ENCODE measurements at regions not wholly inside any gene's neighbourhood (a gene's known extent, or its start where the extent isn't known, plus 50 kb on each side); places are given as distances from the start of the nearest gene placed in this dataset.

DNA sequence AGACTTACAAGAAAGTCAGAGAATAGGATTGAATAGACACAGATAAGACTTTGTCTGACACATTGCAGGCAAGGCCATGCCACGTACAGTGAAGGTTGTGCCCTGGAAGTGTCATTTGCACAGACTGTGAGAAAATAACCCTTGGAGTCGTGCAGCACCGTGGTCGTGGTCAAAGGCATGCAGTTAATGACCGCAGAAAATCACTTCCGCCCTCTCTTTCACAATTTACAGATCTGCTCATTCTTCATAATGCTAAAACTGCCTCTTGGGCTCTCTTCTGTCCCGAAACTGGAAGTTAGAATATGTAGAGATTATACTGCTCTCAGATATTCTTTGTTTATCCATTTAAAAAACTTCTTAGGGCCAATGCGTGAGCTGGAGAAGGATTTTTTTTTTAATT is 73.2 kb upstream of the CTXND1 start:
- TF ChIP-seq, protein P1, sequence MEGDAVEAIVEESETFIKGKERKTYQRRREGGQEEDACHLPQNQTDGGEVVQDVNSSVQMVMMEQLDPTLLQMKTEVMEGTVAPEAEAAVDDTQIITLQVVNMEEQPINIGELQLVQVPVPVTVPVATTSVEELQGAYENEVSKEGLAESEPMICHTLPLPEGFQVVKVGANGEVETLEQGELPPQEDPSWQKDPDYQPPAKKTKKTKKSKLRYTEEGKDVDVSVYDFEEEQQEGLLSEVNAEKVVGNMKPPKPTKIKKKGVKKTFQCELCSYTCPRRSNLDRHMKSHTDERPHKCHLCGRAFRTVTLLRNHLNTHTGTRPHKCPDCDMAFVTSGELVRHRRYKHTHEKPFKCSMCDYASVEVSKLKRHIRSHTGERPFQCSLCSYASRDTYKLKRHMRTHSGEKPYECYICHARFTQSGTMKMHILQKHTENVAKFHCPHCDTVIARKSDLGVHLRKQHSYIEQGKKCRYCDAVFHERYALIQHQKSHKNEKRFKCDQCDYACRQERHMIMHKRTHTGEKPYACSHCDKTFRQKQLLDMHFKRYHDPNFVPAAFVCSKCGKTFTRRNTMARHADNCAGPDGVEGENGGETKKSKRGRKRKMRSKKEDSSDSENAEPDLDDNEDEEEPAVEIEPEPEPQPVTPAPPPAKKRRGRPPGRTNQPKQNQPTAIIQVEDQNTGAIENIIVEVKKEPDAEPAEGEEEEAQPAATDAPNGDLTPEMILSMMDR (IDR thresholded peaks at IDR 0.05; ENCODE audit: poor library complexity, severe bottlenecking), result no peak
- no peak for TF ChIP-seq EP300 (conservative IDR thresholded peaks at IDR 0.05; ENCODE audit: poor library complexity, severe bottlenecking)
- no peak for TF ChIP-seq TAF1 (IDR thresholded peaks at IDR 0.05; ENCODE audit: low read depth)
- TF ChIP-seq RAD21 (conservative IDR thresholded peaks at IDR 0.05), result no peak

All from neural cell (in vitro differentiated cells).